B cell (primary cell): ENCODE measurements at regions not wholly inside any gene's neighbourhood (a gene's known extent, or its start where the extent isn't known, plus 50 kb on each side); places are given as distances from the start of the nearest gene placed in this dataset.

Source experiments
- EZH2 ChIP-seq: IDR thresholded peaks from 2 replicates; pipeline ENCODE4 v1.6.1; 2012; ENCODE audit warnings: borderline replicate concordance, low read depth, mild to moderate bottlenecking, moderate library complexity, low read length; ENCODE audit not compliant: insufficient read depth, poor library complexity, severe bottlenecking
- TF ChIP-seq, protein P1 (sequence below): fragments of 200-600 bp; IDR thresholded peaks from one replicate; pipeline ENCODE4 v1.8.0; 2022; ENCODE audit warnings: antibody characterized with exemption, mild to moderate bottlenecking

- TF ChIP-seq, protein P1, sequence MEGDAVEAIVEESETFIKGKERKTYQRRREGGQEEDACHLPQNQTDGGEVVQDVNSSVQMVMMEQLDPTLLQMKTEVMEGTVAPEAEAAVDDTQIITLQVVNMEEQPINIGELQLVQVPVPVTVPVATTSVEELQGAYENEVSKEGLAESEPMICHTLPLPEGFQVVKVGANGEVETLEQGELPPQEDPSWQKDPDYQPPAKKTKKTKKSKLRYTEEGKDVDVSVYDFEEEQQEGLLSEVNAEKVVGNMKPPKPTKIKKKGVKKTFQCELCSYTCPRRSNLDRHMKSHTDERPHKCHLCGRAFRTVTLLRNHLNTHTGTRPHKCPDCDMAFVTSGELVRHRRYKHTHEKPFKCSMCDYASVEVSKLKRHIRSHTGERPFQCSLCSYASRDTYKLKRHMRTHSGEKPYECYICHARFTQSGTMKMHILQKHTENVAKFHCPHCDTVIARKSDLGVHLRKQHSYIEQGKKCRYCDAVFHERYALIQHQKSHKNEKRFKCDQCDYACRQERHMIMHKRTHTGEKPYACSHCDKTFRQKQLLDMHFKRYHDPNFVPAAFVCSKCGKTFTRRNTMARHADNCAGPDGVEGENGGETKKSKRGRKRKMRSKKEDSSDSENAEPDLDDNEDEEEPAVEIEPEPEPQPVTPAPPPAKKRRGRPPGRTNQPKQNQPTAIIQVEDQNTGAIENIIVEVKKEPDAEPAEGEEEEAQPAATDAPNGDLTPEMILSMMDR = no peak
- no peak for TF ChIP-seq EZH2
Observed at GRCh38 chr14:94992046-94992445, 165.3 kb downstream of the DICER1 start.
